ENCODE measurements at regions not wholly inside any gene's neighbourhood (a gene's known extent, or its start where the extent isn't known, plus 50 kb on each side); places are given as distances from the start of the nearest gene placed in this dataset.

GRCh38 chr21:28334407-28334806 is 658.3 kb downstream of the LTN1 start:
- no peak for TF ChIP-seq CTCF (IDR thresholded peaks at IDR 0.05 in 2 of 3, conservative IDR thresholded peaks at IDR 0.05 in 1 of 3; ENCODE audit: insufficient read depth in 2 of 3, low read depth in 1 of 3, low read length in 3 of 3)
- TF ChIP-seq, protein P1, sequence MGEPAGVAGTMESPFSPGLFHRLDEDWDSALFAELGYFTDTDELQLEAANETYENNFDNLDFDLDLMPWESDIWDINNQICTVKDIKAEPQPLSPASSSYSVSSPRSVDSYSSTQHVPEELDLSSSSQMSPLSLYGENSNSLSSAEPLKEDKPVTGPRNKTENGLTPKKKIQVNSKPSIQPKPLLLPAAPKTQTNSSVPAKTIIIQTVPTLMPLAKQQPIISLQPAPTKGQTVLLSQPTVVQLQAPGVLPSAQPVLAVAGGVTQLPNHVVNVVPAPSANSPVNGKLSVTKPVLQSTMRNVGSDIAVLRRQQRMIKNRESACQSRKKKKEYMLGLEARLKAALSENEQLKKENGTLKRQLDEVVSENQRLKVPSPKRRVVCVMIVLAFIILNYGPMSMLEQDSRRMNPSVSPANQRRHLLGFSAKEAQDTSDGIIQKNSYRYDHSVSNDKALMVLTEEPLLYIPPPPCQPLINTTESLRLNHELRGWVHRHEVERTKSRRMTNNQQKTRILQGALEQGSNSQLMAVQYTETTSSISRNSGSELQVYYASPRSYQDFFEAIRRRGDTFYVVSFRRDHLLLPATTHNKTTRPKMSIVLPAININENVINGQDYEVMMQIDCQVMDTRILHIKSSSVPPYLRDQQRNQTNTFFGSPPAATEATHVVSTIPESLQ (CRISPR knock-in tag; IDR thresholded peaks at IDR 0.05), result no peak
